GM12874 (cell line): ENCODE measurements at regions not wholly inside any gene's neighbourhood (a gene's known extent, or its start where the extent isn't known, plus 50 kb on each side); places are given as distances from the start of the nearest gene placed in this dataset.

Experiments
- CTCF ChIP-seq: IDR thresholded peaks from 2 replicates; pipeline ENCODE4 v1.5.1; 2011; ENCODE audit warnings: low read depth, mild to moderate bottlenecking, control low read depth, low read length, moderate library complexity; ENCODE audit not compliant: insufficient read depth

- TF ChIP-seq CTCF: no peak
Measured at GRCh38 chr12:90575995-90576394, 379.0 kb downstream of the CCER1 start.

GRCh38 chr12:90574676-90575075 lies 380.3 kb downstream of the CCER1 start:
- TF ChIP-seq CTCF: no peak

GRCh38 chr12:90572778-90573177 lies 382.2 kb downstream of the CCER1 start:
- TF ChIP-seq CTCF: no peak

GRCh38 chr12:90569685-90570084 lies 385.3 kb downstream of the CCER1 start:
- no peak for TF ChIP-seq CTCF

- TF ChIP-seq CTCF: no peak
Measured at GRCh38 chr12:90562671-90563070, 392.3 kb downstream of the CCER1 start.

GRCh38 chr12:90548595-90548994 lies 406.4 kb downstream of the CCER1 start:
- no peak for TF ChIP-seq CTCF

GRCh38 chr12:90546511-90546910 lies 408.5 kb downstream of the CCER1 start:
- no peak for TF ChIP-seq CTCF

GRCh38 chr12:90543841-90544240 lies 411.1 kb downstream of the CCER1 start:
- TF ChIP-seq CTCF: no peak
